ENCODE measurements at regions not wholly inside any gene's neighbourhood (a gene's known extent, or its start where the extent isn't known, plus 50 kb on each side); places are given as distances from the start of the nearest gene placed in this dataset.
A peak's percentile ranks its signal among the peaks of the same experiment; 100 is the strongest.

- Histone ChIP-seq H3K9me3 (no peaks in the 10 kb centered on the region), H3K27me3 (ENCODE audit: insufficient read depth in 3 of 3, low read length in 2 of 3) (no peaks in the 10 kb centered on the region), H3K4me3 (no peak overlapping the region), H3K4me1 (no peaks in the 10 kb centered on the region), H3K27ac (no peak overlapping the region), H3K36me3 (ENCODE audit: insufficient read depth in 1 of 2, low read depth in 1 of 2) (no peaks in the 10 kb centered on the region)
- 86 to 93% (median 93%) methylated on average over 1 of the region's 1 CpG for WGBS, 3 donors
- no peak for TF ChIP-seq CTCF (IDR thresholded peaks at IDR 0.05)
- intact Hi-C loops (cut with DNase I) = no loop called here
- DNase-seq (no peak), ATAC-seq (no peak)
Measured at GRCh38 chr11:20256925-20257324, 96.7 kb upstream of the DBX1 start.

GRCh38 chr11:20253796-20254195, 93.5 kb upstream of the DBX1 start:
- no peak overlapping the region for H3K27ac ChIP-seq
- ATAC-seq (no peak), DNase-seq (no peak)
- H3K4me3 ChIP-seq = no peak overlapping the region
- H3K4me1 ChIP-seq = peaks cover 11% of the 10 kb centered on the region
- H3K27me3 ChIP-seq (ENCODE audit: insufficient read depth in 3 of 3, low read length in 2 of 3) = no peaks in the 10 kb centered on the region
- H3K9me3 ChIP-seq = no peaks in the 10 kb centered on the region
- H3K36me3 ChIP-seq (ENCODE audit: insufficient read depth in 1 of 2, low read depth in 1 of 2) = no peaks in the 10 kb centered on the region
- no peak for TF ChIP-seq CTCF (IDR thresholded peaks at IDR 0.05)
- WGBS, 3 donors = 51 to 73% (median 69%) methylated on average over 5 of the region's 5 CpGs
- intact Hi-C loops (cut with DNase I) = no loop called here

GRCh38 chr11:20251496-20251895, 91.2 kb upstream of the DBX1 start:
- WGBS, 3 donors = 32 to 34% (median 33%) methylated on average over 3 of the region's 3 CpGs
- TF ChIP-seq CTCF (IDR thresholded peaks at IDR 0.05) = no peak

GRCh38 chr11:20250644-20251247, 90.5 kb upstream of the DBX1 start:
- Histone ChIP-seq H3K36me3 (ENCODE audit: insufficient read depth in 1 of 2, low read depth in 1 of 2) (no peaks in the 10 kb centered on the region), H3K4me3 (no peak overlapping the region), H3K27me3 (ENCODE audit: insufficient read depth in 3 of 3, low read length in 2 of 3) (no peaks in the 10 kb centered on the region), H3K9me3 (no peaks in the 10 kb centered on the region), H3K27ac (peak overlapping the region; percentile 43), H3K4me1 (peaks cover 11% of the 10 kb centered on the region)
- 22 to 31% (median 23%) methylated on average over 3 of the region's 3 CpGs for WGBS, 3 donors
- TF ChIP-seq CTCF (IDR thresholded peaks at IDR 0.05) = no peak
- ATAC-seq = peak in 1 of 4 donors; percentile 48
- no peak for DNase-seq
- intact Hi-C loops (cut with DNase I) = no loop called here

More at GRCh38 chr11:20251496-20251895, 91.2 kb upstream of the DBX1 start:
- no peaks in the 10 kb centered on the region for H3K36me3 ChIP-seq (ENCODE audit: insufficient read depth in 1 of 2, low read depth in 1 of 2)
- ATAC-seq = no peak
- H3K27ac ChIP-seq = no peak overlapping the region
- H3K4me1 ChIP-seq = peaks cover 11% of the 10 kb centered on the region
- intact Hi-C loops (cut with DNase I) = no loop called here
- no peaks in the 10 kb centered on the region for H3K9me3 ChIP-seq
- no peak for DNase-seq
- H3K4me3 ChIP-seq = no peak overlapping the region
- no peaks in the 10 kb centered on the region for H3K27me3 ChIP-seq (ENCODE audit: insufficient read depth in 3 of 3, low read length in 2 of 3)

GRCh38 chr11:20249796-20250195, 89.5 kb upstream of the DBX1 start:
- no peak for DNase-seq
- intact Hi-C loops (cut with DNase I) = no loop called here
- Histone ChIP-seq H3K27ac (peak overlapping the region; percentile 43), H3K4me1 (peaks cover 11% of the 10 kb centered on the region), H3K36me3 (ENCODE audit: insufficient read depth in 1 of 2, low read depth in 1 of 2) (no peaks in the 10 kb centered on the region), H3K9me3 (no peaks in the 10 kb centered on the region), H3K4me3 (no peak overlapping the region), H3K27me3 (ENCODE audit: insufficient read depth in 3 of 3, low read length in 2 of 3) (no peaks in the 10 kb centered on the region)
- no peak for TF ChIP-seq CTCF (IDR thresholded peaks at IDR 0.05)
- WGBS, 3 donors = 31 to 41% (median 32%) methylated on average over 3 of the region's 3 CpGs
- no peak for ATAC-seq
